ENCODE measurements at regions not wholly inside any gene's neighbourhood (a gene's known extent, or its start where the extent isn't known, plus 50 kb on each side); places are given as distances from the start of the nearest gene placed in this dataset.

- DNase-seq (ENCODE audit: low spot score) (no peak), ATAC-seq (no peak)
- Mint-ChIP-seq H3K27me3 (ENCODE audit: insufficient read depth, low read depth, poor library complexity) (no peaks in the 10 kb centered on the region), H3K27ac (peak overlapping the region; percentile 22; the same call in 1 of the 2 replicates), H3K36me3 (ENCODE audit: low read depth) (no peaks in the 10 kb centered on the region), H3K4me3 (no peak overlapping the region), H3K9me3 (no peaks in the 10 kb centered on the region; the same call in 2 of the 3 replicates), H3K4me1 (peaks cover 6% of the 10 kb centered on the region; the same call in 2 of the 3 replicates)
- Histone ChIP-seq H3K4me3 (no peak overlapping the region), H2AFZ (no peak overlapping the region), H4K20me1 (replicated peaks; ENCODE audit: insufficient read depth) (no peaks in the 10 kb centered on the region), H3K4me1 (ENCODE audit: insufficient read depth) (no peaks in the 10 kb centered on the region), H3K36me3 (ENCODE audit: insufficient read depth) (no peaks in the 10 kb centered on the region), H3F3A (replicated peaks; ENCODE audit: low read depth) (no peaks in the 10 kb centered on the region), H3K27ac (ENCODE audit: low read depth) (no peak overlapping the region; the same call in 1 of the 2 replicates), H3K27me3 (ENCODE audit: insufficient read depth) (no peaks in the 10 kb centered on the region), H3K9me2 (ENCODE audit: insufficient read depth) (peaks cover 15% of the 10 kb centered on the region; the same call in 1 of the 2 replicates), H3K79me2 (replicated peaks; ENCODE audit: insufficient read depth) (no peaks in the 10 kb centered on the region), H3K4me2 (no peak overlapping the region)
- TF ChIP-seq EZH2 (IDR thresholded peaks at IDR 0.05; ENCODE audit: low read depth, unreplicated experiment) (no peak), EZH2phosphoT487 (IDR thresholded peaks at IDR 0.05; ENCODE audit: unreplicated experiment) (no peak), JUNB (IDR thresholded peaks at IDR 0.05; ENCODE audit: unreplicated experiment) (no peak), STAT1 (IDR thresholded peaks at IDR 0.05; ENCODE audit: unreplicated experiment) (no peak), ETS1 (IDR thresholded peaks at IDR 0.05) (no peak), CREB1 (CRISPR knock-in tag; IDR thresholded peaks at IDR 0.05; ENCODE audit: low read depth) (no peak), ZNF462 (CRISPR knock-in tag; IDR thresholded peaks at IDR 0.05) (no peak), CTCF (conservative IDR thresholded peaks at IDR 0.05; ENCODE audit: low read depth in 2 of 2) (no peak)
Observed at GRCh38 chr20:7579888-7580287, 360.4 kb downstream of the HAO1 start.

Data from GM23338 (cell line).